ENCODE measurements at regions not wholly inside any gene's neighbourhood (a gene's known extent, or its start where the extent isn't known, plus 50 kb on each side); places are given as distances from the start of the nearest gene placed in this dataset.

GRCh38 chr1:103854279-103854678, 104.6 kb downstream of the AMY1C start:
- FAIRE-seq (no peak), DNase-seq (ENCODE audit: low spot score) (no peak)

- no peak for DNase-seq (ENCODE audit: low spot score)
- no peak for FAIRE-seq
These were observed 110.0 kb downstream of the AMY1C start for GRCh38 chr1:103859721-103860120.

GRCh38 chr1:103898576-103899345, 149.1 kb downstream of the AMY1C start:
- DNase-seq (ENCODE audit: low spot score), result no peak
- FAIRE-seq, result no peak

GRCh38 chr1:103900005-103900404, 150.3 kb downstream of the AMY1C start:
- FAIRE-seq (no peak), DNase-seq (ENCODE audit: low spot score) (peak; percentile 2)

GRCh38 chr1:103901072-103901471, 151.4 kb downstream of the AMY1C start:
- FAIRE-seq (no peak), DNase-seq (ENCODE audit: low spot score) (no peak)

GRCh38 chr1:103905363-103905762, 155.7 kb downstream of the AMY1C start:
- DNase-seq (ENCODE audit: low spot score) (no peak), FAIRE-seq (no peak)

- FAIRE-seq (no peak), DNase-seq (ENCODE audit: low spot score) (no peak)
These were observed 161.8 kb downstream of the AMY1C start for GRCh38 chr1:103911450-103911849.

- DNase-seq (ENCODE audit: low spot score) (no peak), FAIRE-seq (no peak)
These were observed 168.1 kb downstream of the AMY1C start for GRCh38 chr1:103917795-103918194.

GRCh38 chr1:103931891-103932290, 182.2 kb downstream of the AMY1C start:
- no peak for DNase-seq (ENCODE audit: low spot score)
- no peak for FAIRE-seq

GRCh38 chr1:103937763-103938357, 188.2 kb downstream of the AMY1C start:
- FAIRE-seq, result no peak
- DNase-seq (ENCODE audit: low spot score), result no peak

GRCh38 chr1:103941086-103941485, 191.4 kb downstream of the AMY1C start:
- no peak for DNase-seq (ENCODE audit: low spot score)
- no peak for FAIRE-seq

GRCh38 chr1:103942029-103942428, 192.3 kb downstream of the AMY1C start:
- no peak for FAIRE-seq
- DNase-seq (ENCODE audit: low spot score), result no peak

- no peak for DNase-seq (ENCODE audit: low spot score)
- no peak for FAIRE-seq
These were observed 196.1 kb downstream of the AMY1C start for GRCh38 chr1:103945774-103946173.

- DNase-seq (ENCODE audit: low spot score) (no peak), FAIRE-seq (no peak)
These were observed 198.8 kb downstream of the AMY1C start for GRCh38 chr1:103948526-103948925.

GRCh38 chr1:103949779-103950178, 200.1 kb downstream of the AMY1C start:
- no peak for FAIRE-seq
- no peak for DNase-seq (ENCODE audit: low spot score)

- DNase-seq (ENCODE audit: low spot score) (no peak), FAIRE-seq (no peak)
These were observed 203.7 kb downstream of the AMY1C start for GRCh38 chr1:103953386-103953785.

GRCh38 chr1:103958699-103959098, 209.0 kb downstream of the AMY1C start:
- FAIRE-seq (no peak), DNase-seq (ENCODE audit: low spot score) (no peak)

GRCh38 chr1:103959565-103959964, 209.9 kb downstream of the AMY1C start:
- FAIRE-seq (no peak), DNase-seq (ENCODE audit: low spot score) (no peak)

GRCh38 chr1:103960045-103960444, 210.3 kb downstream of the AMY1C start:
- DNase-seq (ENCODE audit: low spot score) (no peak), FAIRE-seq (no peak)

- FAIRE-seq (peak; percentile 9), DNase-seq (ENCODE audit: low spot score) (no peak)
These were observed 211.0 kb downstream of the AMY1C start for GRCh38 chr1:103960710-103961109.

GRCh38 chr1:103986792-103987191, 237.1 kb downstream of the AMY1C start:
- FAIRE-seq (no peak), DNase-seq (ENCODE audit: low spot score) (no peak)

- no peak for FAIRE-seq
- DNase-seq (ENCODE audit: low spot score), result no peak
These were observed 247.9 kb downstream of the AMY1C start for GRCh38 chr1:103997631-103998030.

Measured in urothelium cell line (cell line).